ENCODE measurements at regions not wholly inside any gene's neighbourhood (a gene's known extent, or its start where the extent isn't known, plus 50 kb on each side); places are given as distances from the start of the nearest gene placed in this dataset.

DNA sequence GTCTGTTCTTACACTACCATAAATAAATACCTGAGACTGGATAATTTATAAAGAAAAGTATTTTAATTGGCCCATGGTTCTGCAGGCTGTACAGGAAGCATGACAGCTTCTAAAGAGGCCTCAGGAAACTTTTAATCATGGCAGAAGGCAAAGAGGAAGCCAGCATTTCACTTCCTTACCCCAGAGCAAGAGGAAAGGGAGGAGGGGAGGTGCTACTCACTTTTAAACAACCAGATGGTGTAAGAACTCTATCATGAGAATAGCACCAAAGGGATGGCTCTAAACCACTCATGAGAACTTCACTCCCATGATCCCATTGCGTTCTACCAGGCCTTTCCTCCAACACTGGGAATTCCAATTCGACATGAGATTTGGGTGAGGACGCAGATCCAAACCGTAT, 344.4 kb upstream of the SLC39A10 start:
- H3K4ac ChIP-seq (ENCODE audit: low read depth, low read length) = no peak overlapping the region
- H2BK120ac ChIP-seq (ENCODE audit: insufficient read depth, low read length, poor library complexity) = no peak overlapping the region
- no peak overlapping the region for H4K91ac ChIP-seq (ENCODE audit: low read depth, low read length)
- no peak overlapping the region for H4K12ac ChIP-seq (ENCODE audit: low read depth, low read length)
- no peak overlapping the region for H2BK12ac ChIP-seq (ENCODE audit: low read length)
- H3K79me1 ChIP-seq (ENCODE audit: low read length) = no peaks in the 10 kb centered on the region
- DNase-seq = no peak
- H3K4me3 ChIP-seq (ENCODE audit: low read depth, low read length) = no peak overlapping the region
- no peak overlapping the region for H3K23ac ChIP-seq (ENCODE audit: low read length)
- no peaks in the 10 kb centered on the region for H3K9me3 ChIP-seq (ENCODE audit: insufficient read depth, low read depth, low read length)
- no peak overlapping the region for H3K9ac ChIP-seq (ENCODE audit: low read length)
- no peaks in the 10 kb centered on the region for H3K79me2 ChIP-seq (ENCODE audit: control insufficient read depth, insufficient read depth, low read length, poor library complexity)
- no peak overlapping the region for H3K18ac ChIP-seq (ENCODE audit: low read length)
- H3K27ac ChIP-seq (ENCODE audit: low read depth, low read length) = no peak overlapping the region
- no peak overlapping the region for H2AK5ac ChIP-seq (ENCODE audit: low read length)
- H2BK5ac ChIP-seq (ENCODE audit: low read depth, low read length, poor library complexity) = no peak overlapping the region
- WGBS (ENCODE audit: extremely low coverage, insufficient coverage, insufficient read length) = no CpG with 5 or more reads among the region's 4 CpGs
- H3K27me3 ChIP-seq (ENCODE audit: insufficient read depth, low read length) = no peaks in the 10 kb centered on the region
- H4K8ac ChIP-seq (ENCODE audit: low read depth, low read length) = no peak overlapping the region
- H3K36me3 ChIP-seq (ENCODE audit: control insufficient read depth in 1 of 2, insufficient read depth in 2 of 2, low read length in 2 of 2) = no peaks in the 10 kb centered on the region
- no peak overlapping the region for H3K4me2 ChIP-seq (ENCODE audit: low read length)
- no peak overlapping the region for H2AFZ ChIP-seq (ENCODE audit: insufficient read depth, low read length, poor library complexity)
- H3K4me1 ChIP-seq (ENCODE audit: control insufficient read depth in 1 of 2, insufficient read depth in 2 of 2, low read length in 2 of 2) = no peaks in the 10 kb centered on the region
- H3K14ac ChIP-seq (ENCODE audit: low read length) = no peak overlapping the region

DNA sequence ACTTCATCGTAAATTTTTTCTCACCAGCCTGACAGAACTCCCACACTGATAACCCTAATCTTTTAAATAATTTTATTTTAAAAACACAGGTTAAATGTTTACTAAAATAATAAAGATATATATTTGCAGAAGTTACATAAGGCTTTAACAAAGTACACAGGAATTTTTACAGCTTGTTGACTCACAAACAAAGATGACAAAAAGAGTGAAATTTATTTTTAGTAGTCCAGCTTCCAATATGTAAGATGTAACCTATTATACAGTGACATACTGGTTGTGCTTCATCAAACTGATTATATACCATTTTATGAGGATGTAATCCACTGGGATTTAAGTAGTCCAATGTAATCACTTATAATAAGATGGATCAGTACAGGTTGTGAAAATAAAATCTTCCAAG, 348.9 kb upstream of the SLC39A10 start:
- no peak overlapping the region for H4K8ac ChIP-seq (ENCODE audit: low read depth, low read length)
- no peak overlapping the region for H2AK5ac ChIP-seq (ENCODE audit: low read length)
- no peak overlapping the region for H3K14ac ChIP-seq (ENCODE audit: low read length)
- no peaks in the 10 kb centered on the region for H3K36me3 ChIP-seq (ENCODE audit: control insufficient read depth in 1 of 2, insufficient read depth in 2 of 2, low read length in 2 of 2)
- no peaks in the 10 kb centered on the region for H3K4me1 ChIP-seq (ENCODE audit: control insufficient read depth in 1 of 2, insufficient read depth in 2 of 2, low read length in 2 of 2)
- no peak overlapping the region for H4K12ac ChIP-seq (ENCODE audit: low read depth, low read length)
- H2BK12ac ChIP-seq (ENCODE audit: low read length) = no peak overlapping the region
- H3K9ac ChIP-seq (ENCODE audit: low read length) = no peak overlapping the region
- no peak overlapping the region for H2BK5ac ChIP-seq (ENCODE audit: low read depth, low read length, poor library complexity)
- no peak overlapping the region for H3K23ac ChIP-seq (ENCODE audit: low read length)
- H2AFZ ChIP-seq (ENCODE audit: insufficient read depth, low read length, poor library complexity) = no peak overlapping the region
- no peaks in the 10 kb centered on the region for H3K9me3 ChIP-seq (ENCODE audit: insufficient read depth, low read depth, low read length)
- no peak overlapping the region for H3K4me3 ChIP-seq (ENCODE audit: low read depth, low read length)
- no peak overlapping the region for H4K91ac ChIP-seq (ENCODE audit: low read depth, low read length)
- H3K79me2 ChIP-seq (ENCODE audit: control insufficient read depth, insufficient read depth, low read length, poor library complexity) = no peaks in the 10 kb centered on the region
- no peak overlapping the region for H3K4ac ChIP-seq (ENCODE audit: low read depth, low read length)
- no peak overlapping the region for H3K27ac ChIP-seq (ENCODE audit: low read depth, low read length)
- no peaks in the 10 kb centered on the region for H3K79me1 ChIP-seq (ENCODE audit: low read length)
- no peak overlapping the region for H2BK120ac ChIP-seq (ENCODE audit: insufficient read depth, low read length, poor library complexity)
- no peak overlapping the region for H3K18ac ChIP-seq (ENCODE audit: low read length)
- no CpG with 5 or more reads among the region's 1 CpG for WGBS (ENCODE audit: extremely low coverage, insufficient coverage, insufficient read length)
- H3K27me3 ChIP-seq (ENCODE audit: insufficient read depth, low read length) = no peaks in the 10 kb centered on the region
- no peak overlapping the region for H3K4me2 ChIP-seq (ENCODE audit: low read length)
- no peak for DNase-seq

DNA sequence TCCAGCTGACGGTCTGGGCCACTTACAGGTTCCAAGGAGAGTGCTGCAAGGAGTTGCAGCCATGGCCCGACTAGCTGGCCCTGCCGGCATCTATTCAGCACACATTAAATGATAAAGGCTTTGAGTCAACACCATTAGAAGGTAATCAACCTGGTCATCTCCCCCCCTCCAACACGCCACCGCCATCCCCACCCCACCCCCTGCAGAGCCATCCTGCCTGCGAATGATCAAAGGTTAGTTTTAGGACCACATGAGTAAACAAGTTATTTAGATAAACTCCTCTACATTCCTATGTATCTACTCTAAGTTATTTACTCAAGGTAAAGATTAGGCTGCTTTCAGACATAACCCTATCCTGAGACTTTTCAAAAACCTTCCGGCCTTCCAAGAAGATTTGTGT, 349.3 kb upstream of the SLC39A10 start:
- no peaks in the 10 kb centered on the region for H3K9me3 ChIP-seq (ENCODE audit: insufficient read depth, low read depth, low read length)
- WGBS (ENCODE audit: extremely low coverage, insufficient coverage, insufficient read length) = no CpG with 5 or more reads among the region's 7 CpGs
- no peak overlapping the region for H3K14ac ChIP-seq (ENCODE audit: low read length)
- no peak overlapping the region for H2BK12ac ChIP-seq (ENCODE audit: low read length)
- no peak overlapping the region for H2BK120ac ChIP-seq (ENCODE audit: insufficient read depth, low read length, poor library complexity)
- no peak overlapping the region for H2BK5ac ChIP-seq (ENCODE audit: low read depth, low read length, poor library complexity)
- no peaks in the 10 kb centered on the region for H3K36me3 ChIP-seq (ENCODE audit: control insufficient read depth in 1 of 2, insufficient read depth in 2 of 2, low read length in 2 of 2)
- H3K4ac ChIP-seq (ENCODE audit: low read depth, low read length) = no peak overlapping the region
- H4K8ac ChIP-seq (ENCODE audit: low read depth, low read length) = no peak overlapping the region
- H2AFZ ChIP-seq (ENCODE audit: insufficient read depth, low read length, poor library complexity) = no peak overlapping the region
- no peak overlapping the region for H3K18ac ChIP-seq (ENCODE audit: low read length)
- no peaks in the 10 kb centered on the region for H3K4me1 ChIP-seq (ENCODE audit: control insufficient read depth in 1 of 2, insufficient read depth in 2 of 2, low read length in 2 of 2)
- no peak overlapping the region for H4K12ac ChIP-seq (ENCODE audit: low read depth, low read length)
- no peak overlapping the region for H2AK5ac ChIP-seq (ENCODE audit: low read length)
- no peaks in the 10 kb centered on the region for H3K79me2 ChIP-seq (ENCODE audit: control insufficient read depth, insufficient read depth, low read length, poor library complexity)
- H3K23ac ChIP-seq (ENCODE audit: low read length) = no peak overlapping the region
- no peak overlapping the region for H3K4me2 ChIP-seq (ENCODE audit: low read length)
- H3K9ac ChIP-seq (ENCODE audit: low read length) = no peak overlapping the region
- DNase-seq = no peak
- no peaks in the 10 kb centered on the region for H3K27me3 ChIP-seq (ENCODE audit: insufficient read depth, low read length)
- no peak overlapping the region for H4K91ac ChIP-seq (ENCODE audit: low read depth, low read length)
- H3K79me1 ChIP-seq (ENCODE audit: low read length) = no peaks in the 10 kb centered on the region
- H3K27ac ChIP-seq (ENCODE audit: low read depth, low read length) = no peak overlapping the region
- H3K4me3 ChIP-seq (ENCODE audit: low read depth, low read length) = no peak overlapping the region

DNA sequence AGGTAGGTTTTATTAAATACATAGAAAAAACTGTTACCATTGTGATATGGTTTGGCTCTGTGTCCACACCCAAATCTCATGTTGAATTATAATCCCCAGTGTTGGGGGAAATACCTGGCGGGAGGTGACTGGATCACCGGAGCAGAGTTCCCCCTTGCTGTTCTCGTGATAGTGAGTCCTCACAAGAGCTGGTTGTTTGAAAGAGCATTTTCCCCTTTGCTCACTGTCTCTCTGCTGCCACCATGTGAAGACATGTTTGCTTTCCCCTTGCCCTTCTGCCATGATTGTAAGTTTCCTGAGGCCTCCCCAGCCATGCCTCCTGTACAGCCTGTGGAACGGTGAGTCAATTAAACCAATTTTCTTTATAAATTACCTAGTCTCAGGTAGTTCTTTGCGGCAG, 352.7 kb upstream of the SLC39A10 start:
- H3K79me2 ChIP-seq (ENCODE audit: control insufficient read depth, insufficient read depth, low read length, poor library complexity) = no peaks in the 10 kb centered on the region
- H2BK5ac ChIP-seq (ENCODE audit: low read depth, low read length, poor library complexity) = no peak overlapping the region
- H3K79me1 ChIP-seq (ENCODE audit: low read length) = no peaks in the 10 kb centered on the region
- no CpG with 5 or more reads among the region's 5 CpGs for WGBS (ENCODE audit: extremely low coverage, insufficient coverage, insufficient read length)
- no peak overlapping the region for H3K4me3 ChIP-seq (ENCODE audit: low read depth, low read length)
- H4K8ac ChIP-seq (ENCODE audit: low read depth, low read length) = no peak overlapping the region
- H2BK120ac ChIP-seq (ENCODE audit: insufficient read depth, low read length, poor library complexity) = no peak overlapping the region
- no peak overlapping the region for H3K14ac ChIP-seq (ENCODE audit: low read length)
- H3K27ac ChIP-seq (ENCODE audit: low read depth, low read length) = no peak overlapping the region
- no peaks in the 10 kb centered on the region for H3K4me1 ChIP-seq (ENCODE audit: control insufficient read depth in 1 of 2, insufficient read depth in 2 of 2, low read length in 2 of 2)
- H2BK12ac ChIP-seq (ENCODE audit: low read length) = no peak overlapping the region
- no peak overlapping the region for H2AK5ac ChIP-seq (ENCODE audit: low read length)
- no peak overlapping the region for H2AFZ ChIP-seq (ENCODE audit: insufficient read depth, low read length, poor library complexity)
- no peak overlapping the region for H3K18ac ChIP-seq (ENCODE audit: low read length)
- H3K9me3 ChIP-seq (ENCODE audit: insufficient read depth, low read depth, low read length) = no peaks in the 10 kb centered on the region
- H3K27me3 ChIP-seq (ENCODE audit: insufficient read depth, low read length) = no peaks in the 10 kb centered on the region
- peak in 1 of 2 donors; percentile 36 for DNase-seq
- H3K9ac ChIP-seq (ENCODE audit: low read length) = no peak overlapping the region
- no peak overlapping the region for H3K4ac ChIP-seq (ENCODE audit: low read depth, low read length)
- no peak overlapping the region for H4K91ac ChIP-seq (ENCODE audit: low read depth, low read length)
- H3K4me2 ChIP-seq (ENCODE audit: low read length) = no peak overlapping the region
- no peak overlapping the region for H3K23ac ChIP-seq (ENCODE audit: low read length)
- no peak overlapping the region for H4K12ac ChIP-seq (ENCODE audit: low read depth, low read length)
- no peaks in the 10 kb centered on the region for H3K36me3 ChIP-seq (ENCODE audit: control insufficient read depth in 1 of 2, insufficient read depth in 2 of 2, low read length in 2 of 2)

Measured in trophoblast cell (in vitro differentiated cells and primary cell).